Mesenchymal stem cell (in vitro differentiated cells and primary cell): ENCODE measurements at regions not wholly inside any gene's neighbourhood (a gene's known extent, or its start where the extent isn't known, plus 50 kb on each side); places are given as distances from the start of the nearest gene placed in this dataset.

Experiments used
- DNase-seq: peaks from one replicate; pipeline ENCODE4 v3.0.0-alpha.2; 2013
- H2AFZ ChIP-seq: one replicate; pipeline ENCODE4 v1.6.1; 2013; ENCODE audit warnings: low read depth, mild to moderate bottlenecking, control low read depth, inconsistent platforms, low read length, moderate library complexity
- H2AK5ac ChIP-seq: 2 replicates; pipeline ENCODE4 v1.6.1; 2013; ENCODE audit warnings: low read length, moderate library complexity, mild to moderate bottlenecking, inconsistent platforms; ENCODE audit not compliant: severe bottlenecking
- H2BK120ac ChIP-seq: one replicate; pipeline ENCODE4 v1.6.1; 2013; ENCODE audit warnings: low read depth, mild to moderate bottlenecking, inconsistent platforms, low read length, moderate library complexity
- H2BK12ac ChIP-seq, 2 experiments: one replicate each; pipeline ENCODE4 v1.6.1; 2013; ENCODE audit warnings: inconsistent platforms in 2 of 2, low read length in 2 of 2, mild to moderate bottlenecking in 2 of 2, moderate library complexity in 2 of 2, control low read depth in 1 of 2
- H2BK15ac ChIP-seq: one replicate; pipeline ENCODE4 v1.6.1; 2013; ENCODE audit warnings: mild to moderate bottlenecking, low read depth, inconsistent platforms; ENCODE audit not compliant: poor library complexity, severe bottlenecking
- H2BK5ac ChIP-seq: 2 replicates; pipeline ENCODE4 v1.6.1; 2013; ENCODE audit warnings: low read depth, mild to moderate bottlenecking, low read length, control low read depth, inconsistent platforms; ENCODE audit not compliant: poor library complexity, severe bottlenecking
- H3K14ac ChIP-seq, 2 experiments: one replicate each; pipeline ENCODE4 v1.6.1; 2013; ENCODE audit warnings: inconsistent platforms in 2 of 2, low read length in 2 of 2, control low read depth in 1 of 2, mild to moderate bottlenecking in 1 of 2, moderate library complexity in 1 of 2
- H3K18ac ChIP-seq, 2 experiments: one replicate each; pipeline ENCODE4 v1.6.1; 2013; ENCODE audit warnings: inconsistent platforms in 2 of 2, low read length in 2 of 2, control low read depth in 1 of 2, low read depth in 1 of 2, mild to moderate bottlenecking in 1 of 2
- H3K23ac ChIP-seq, 2 experiments: one replicate each; pipeline ENCODE4 v1.6.1; 2013; ENCODE audit warnings: inconsistent platforms in 2 of 2, low read length in 2 of 2, mild to moderate bottlenecking in 2 of 2, moderate library complexity in 2 of 2, control low read depth in 1 of 2
- H3K27ac ChIP-seq: 2 replicates; pipeline ENCODE4 v1.5.1; 2013; ENCODE audit warnings: mild to moderate bottlenecking, moderate library complexity, low read length, control low read depth, inconsistent platforms; ENCODE audit not compliant: poor library complexity, severe bottlenecking
- H3K27me3 ChIP-seq, 2 experiments: 2 replicates each; pipeline versions ENCODE4 v1.6.1 to v1.7.0; 2013; ENCODE audit warnings: low read length in 2 of 2, mild to moderate bottlenecking in 2 of 2, moderate library complexity in 2 of 2, control low read depth in 1 of 2, inconsistent platforms in 1 of 2; ENCODE audit not compliant: control insufficient read depth in 1 of 2, insufficient read depth in 1 of 2
- H3K36me3 ChIP-seq, 2 experiments: 2 replicates each; pipeline versions ENCODE4 v1.6.1 to v1.7.0; 2013; ENCODE audit warnings: low read length in 2 of 2, control low read depth in 1 of 2, inconsistent platforms in 1 of 2, low read depth in 1 of 2, mild to moderate bottlenecking in 1 of 2; ENCODE audit not compliant: insufficient read depth in 2 of 2, control insufficient read depth in 1 of 2
- H3K4ac ChIP-seq, 2 experiments: one replicate each; pipeline ENCODE4 v1.6.1; 2013; ENCODE audit warnings: inconsistent platforms in 2 of 2, low read length in 2 of 2, mild to moderate bottlenecking in 2 of 2, moderate library complexity in 2 of 2, control low read depth in 1 of 2, low read depth in 1 of 2
- H3K4me1 ChIP-seq: 2 replicates; pipeline ENCODE4 v1.6.1; 2013; ENCODE audit warnings: low read depth, low read length, control low read depth; ENCODE audit not compliant: control insufficient read depth, insufficient read depth
- H3K4me2 ChIP-seq: 2 replicates; pipeline ENCODE4 v1.6.1; 2013; ENCODE audit warnings: low read length, mild to moderate bottlenecking, inconsistent platforms; ENCODE audit not compliant: poor library complexity, severe bottlenecking
- H3K4me3 ChIP-seq, 2 experiments: 2 replicates each; pipeline versions ENCODE4 v1.5.1 to v1.7.0; 2013; ENCODE audit warnings: low read length in 2 of 2, mild to moderate bottlenecking in 2 of 2, control low read depth in 1 of 2, low read depth in 1 of 2; ENCODE audit not compliant: insufficient read depth in 1 of 2
- H3K79me1 ChIP-seq: replicated peaks from 2 replicates; pipeline ENCODE4 v1.6.1; 2013; ENCODE audit warnings: mild to moderate bottlenecking, control low read depth, low read length, inconsistent platforms; ENCODE audit not compliant: poor library complexity, severe bottlenecking
- H3K9ac ChIP-seq: 2 replicates; pipeline ENCODE4 v1.7.0; 2013; ENCODE audit warnings: mild to moderate bottlenecking, low read length, moderate library complexity
- H3K9me3 ChIP-seq: 2 replicates; pipeline ENCODE4 v1.7.0; 2013; ENCODE audit warnings: mild to moderate bottlenecking, low read length; ENCODE audit not compliant: control insufficient read depth
- H4K8ac ChIP-seq: one replicate; pipeline ENCODE4 v1.6.1; 2013; ENCODE audit warnings: inconsistent platforms, mild to moderate bottlenecking, low read length, moderate library complexity
- H4K91ac ChIP-seq: one replicate; pipeline ENCODE4 v1.6.1; 2013; ENCODE audit warnings: mild to moderate bottlenecking, low read length, inconsistent platforms
- WGBS: methylation state at CpG from one replicate; pipeline ENCODE4 v1.1.7; 2013; ENCODE audit warnings: mixed read lengths; 5-methylcytosine and 5-hydroxymethylcytosine counted together

- no peak overlapping the region for H3K27ac ChIP-seq
- H3K9ac ChIP-seq = no peak overlapping the region
- H2BK5ac ChIP-seq = no peak overlapping the region
- no peak overlapping the region for H2BK120ac ChIP-seq
- H2AFZ ChIP-seq = no peak overlapping the region
- H3K18ac ChIP-seq = no peak overlapping the region
- no peak overlapping the region for H3K14ac ChIP-seq
- H3K36me3 ChIP-seq = no peaks in the 10 kb centered on the region
- H3K4me1 ChIP-seq = no peaks in the 10 kb centered on the region
- no peak overlapping the region for H4K91ac ChIP-seq
- no peaks in the 10 kb centered on the region for H3K79me1 ChIP-seq
- WGBS = 100% methylated on average over 2 of the region's 3 CpGs
- H2BK15ac ChIP-seq = no peak overlapping the region
- H2BK12ac ChIP-seq = no peak overlapping the region
- H3K4ac ChIP-seq = no peak overlapping the region
- DNase-seq = no peak
- H3K27me3 ChIP-seq = no peaks in the 10 kb centered on the region
- H3K4me3 ChIP-seq = no peak overlapping the region
- H3K9me3 ChIP-seq = no peaks in the 10 kb centered on the region
- no peak overlapping the region for H2AK5ac ChIP-seq
- H3K23ac ChIP-seq = no peak overlapping the region
- no peak overlapping the region for H3K4me2 ChIP-seq
- no peak overlapping the region for H4K8ac ChIP-seq
Observed at GRCh38 chrX:81348388-81348787, 146.5 kb downstream of the SH3BGRL start.

GRCh38 chrX:81354954-81355353 lies 153.1 kb downstream of the SH3BGRL start:
- Histone ChIP-seq H2BK120ac (no peak overlapping the region), H3K27me3 (no peaks in the 10 kb centered on the region), H3K4me2 (no peak overlapping the region), H2BK5ac (no peak overlapping the region), H3K4ac (no peak overlapping the region), H2BK15ac (no peak overlapping the region), H3K18ac (no peak overlapping the region), H3K27ac (no peak overlapping the region), H3K4me1 (no peaks in the 10 kb centered on the region), H3K36me3 (no peaks in the 10 kb centered on the region), H3K9ac (no peak overlapping the region), H2BK12ac (no peak overlapping the region), H3K9me3 (no peaks in the 10 kb centered on the region), H3K79me1 (no peaks in the 10 kb centered on the region), H4K91ac (no peak overlapping the region), H3K14ac (no peak overlapping the region), H2AK5ac (no peak overlapping the region), H2AFZ (no peak overlapping the region), H3K23ac (no peak overlapping the region), H4K8ac (no peak overlapping the region), H3K4me3 (no peak overlapping the region)
- WGBS = 80% methylated on average over 2 of the region's 4 CpGs
- DNase-seq = no peak

- Histone ChIP-seq H2BK12ac (no peak overlapping the region), H3K9ac (no peak overlapping the region), H4K8ac (no peak overlapping the region), H3K14ac (no peak overlapping the region), H3K27ac (no peak overlapping the region), H3K18ac (no peak overlapping the region), H2AFZ (no peak overlapping the region), H4K91ac (no peak overlapping the region), H2AK5ac (no peak overlapping the region), H3K9me3 (no peaks in the 10 kb centered on the region), H3K27me3 (no peaks in the 10 kb centered on the region), H3K4me1 (no peaks in the 10 kb centered on the region), H2BK120ac (no peak overlapping the region), H2BK5ac (no peak overlapping the region), H3K36me3 (no peaks in the 10 kb centered on the region), H3K79me1 (no peaks in the 10 kb centered on the region), H3K4ac (no peak overlapping the region), H2BK15ac (no peak overlapping the region), H3K4me3 (no peak overlapping the region), H3K4me2 (no peak overlapping the region), H3K23ac (no peak overlapping the region)
- 45% methylated on average over 3 of the region's 4 CpGs for WGBS
- no peak for DNase-seq
Observed at GRCh38 chrX:81355436-81355835, 153.5 kb downstream of the SH3BGRL start.

GRCh38 chrX:81367291-81367690 lies 165.4 kb downstream of the SH3BGRL start:
- Histone ChIP-seq H3K4me3 (no peak overlapping the region), H3K4ac (no peak overlapping the region), H3K9ac (no peak overlapping the region), H2BK12ac (no peak overlapping the region), H3K14ac (no peak overlapping the region), H3K9me3 (no peaks in the 10 kb centered on the region), H4K8ac (no peak overlapping the region), H2AFZ (no peak overlapping the region), H3K36me3 (no peaks in the 10 kb centered on the region), H3K27ac (no peak overlapping the region), H4K91ac (no peak overlapping the region), H2BK120ac (no peak overlapping the region), H3K23ac (no peak overlapping the region), H2BK5ac (no peak overlapping the region), H3K4me1 (no peaks in the 10 kb centered on the region), H3K4me2 (no peak overlapping the region), H2AK5ac (no peak overlapping the region), H3K27me3 (no peaks in the 10 kb centered on the region), H2BK15ac (no peak overlapping the region), H3K18ac (no peak overlapping the region), H3K79me1 (no peaks in the 10 kb centered on the region)
- no peak for DNase-seq
- 95% methylated on average over 2 of the region's 3 CpGs for WGBS
